GM21529 (cell line): ENCODE measurements at regions not wholly inside any gene's neighbourhood (a gene's known extent, or its start where the extent isn't known, plus 50 kb on each side); places are given as distances from the start of the nearest gene placed in this dataset.
"Not testable (repeated sequence)": the region's sequence is repeated elsewhere in the genome, so short reads cannot be mapped to it uniquely, and the experiment has no call there.

Experiments used
- ATAC-seq: cut with Tn5 transposase; IDR thresholded peaks from one replicate; pipeline ENCODE4 v1.9.1; 2021; ENCODE audit not compliant: unreplicated experiment

DNA sequence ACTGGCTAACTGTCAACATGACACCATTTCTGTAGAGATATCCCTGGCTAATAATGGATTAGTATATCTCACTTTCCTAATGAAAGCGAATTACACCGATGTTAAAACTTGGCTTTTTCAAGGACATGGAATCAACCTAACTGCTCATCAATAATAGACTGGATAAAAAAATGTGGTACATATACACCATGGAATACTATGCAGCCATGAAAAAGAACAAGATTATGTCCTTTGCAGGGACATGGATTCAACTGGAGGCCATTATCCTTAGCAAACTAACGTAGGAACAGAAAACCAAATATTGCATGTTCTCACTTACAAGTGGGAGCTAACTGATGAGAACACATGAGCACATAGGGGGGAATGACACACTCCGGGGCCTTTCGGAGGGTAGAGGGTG lies 62.6 kb downstream of the ZIC1 start:
- ATAC-seq, result no peak

DNA sequence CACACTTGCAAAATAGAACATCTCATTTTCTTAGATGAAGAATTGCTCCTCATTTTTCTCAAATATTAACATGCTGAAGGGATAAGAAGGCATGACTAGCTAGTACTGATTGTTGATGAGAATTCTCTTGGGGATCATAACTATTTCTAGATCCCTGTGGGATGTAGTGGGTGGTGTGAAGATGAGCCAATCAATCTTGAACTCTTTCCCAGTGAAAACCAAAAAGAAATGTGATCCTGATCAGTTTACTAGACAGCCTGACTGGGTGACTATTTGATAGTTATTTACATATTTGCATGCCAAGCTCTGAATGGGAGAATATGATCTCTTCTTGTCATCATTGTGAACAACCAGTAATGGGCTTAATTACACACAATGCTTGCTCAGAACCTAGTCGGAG lies 63.7 kb downstream of the ZIC1 start:
- no peak for ATAC-seq

DNA sequence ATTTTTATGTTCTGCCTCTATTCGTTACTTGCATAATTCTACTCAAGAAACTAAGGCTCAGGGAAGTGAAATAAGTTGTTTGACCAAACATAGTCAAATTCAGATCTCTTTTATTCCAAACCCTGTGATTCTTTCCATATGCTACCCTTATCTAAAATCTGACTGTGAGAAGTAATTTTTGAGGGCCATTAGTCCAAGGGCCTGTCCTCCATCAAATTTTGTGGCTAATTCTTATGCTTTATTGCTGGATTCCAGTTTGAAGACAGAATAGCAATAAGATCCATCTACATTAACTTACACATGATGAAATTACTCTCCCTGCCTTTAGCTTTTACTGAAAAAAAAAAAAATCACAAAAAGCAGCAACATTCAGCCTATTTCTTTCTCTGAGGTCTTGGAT lies 74.0 kb downstream of the ZIC1 start:
- no peak for ATAC-seq

DNA sequence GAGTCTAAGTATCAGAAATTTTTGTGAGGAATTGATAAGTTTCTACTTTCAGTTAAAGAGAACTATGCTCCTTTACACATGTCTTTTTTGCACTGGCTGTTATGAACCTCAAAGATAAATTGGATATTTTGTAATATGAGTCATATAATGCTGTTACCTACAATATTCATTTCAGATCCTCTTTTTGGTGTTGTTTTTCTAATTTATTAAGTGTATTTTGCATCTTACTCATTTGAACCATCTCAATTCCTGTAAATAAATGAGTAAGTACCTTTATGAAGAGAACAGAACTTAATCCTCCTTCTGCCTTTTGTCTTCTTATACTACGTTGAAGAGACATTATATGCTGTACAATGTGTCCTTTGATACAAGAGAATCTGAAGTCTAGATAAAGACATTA lies 74.4 kb downstream of the ZIC1 start:
- no peak for ATAC-seq

DNA sequence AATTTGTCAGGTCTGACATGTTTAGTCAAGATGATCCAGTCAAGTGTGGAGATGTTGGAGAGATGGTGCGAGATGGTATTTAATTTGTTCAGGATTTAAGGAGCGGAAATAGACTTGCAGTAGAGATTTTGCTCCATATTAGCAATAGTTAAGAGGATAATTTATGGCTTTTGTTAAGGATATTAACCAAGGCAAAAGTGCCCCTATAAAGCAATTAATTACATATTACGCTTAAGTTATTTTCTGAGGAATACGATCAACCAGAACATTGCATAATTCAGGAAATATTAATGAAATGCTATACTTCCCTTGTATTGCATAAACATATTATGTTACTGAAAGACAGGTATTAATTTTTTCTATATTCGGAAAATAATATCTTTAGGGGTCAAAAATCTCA lies 83.9 kb downstream of the ZIC1 start:
- ATAC-seq, result no peak

DNA sequence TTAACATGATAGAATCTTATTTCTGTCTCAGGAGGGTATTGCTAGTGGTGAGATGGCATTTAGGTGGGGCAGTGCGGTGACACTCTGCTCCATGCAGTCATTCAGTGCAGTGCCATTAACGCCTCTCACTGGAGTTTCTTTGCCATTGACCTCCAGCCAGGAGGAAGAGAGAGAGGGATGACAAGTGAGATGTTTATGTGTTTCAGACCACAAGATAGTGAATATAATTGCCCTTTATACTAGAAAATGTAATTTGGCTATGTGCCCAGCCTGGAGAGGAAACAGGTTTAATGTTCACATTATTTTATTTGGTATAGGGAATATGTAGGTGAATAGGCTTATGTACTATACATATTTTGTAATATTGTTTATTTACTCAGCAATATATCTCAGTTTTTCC lies 84.5 kb downstream of the ZIC1 start:
- ATAC-seq, result no peak

DNA sequence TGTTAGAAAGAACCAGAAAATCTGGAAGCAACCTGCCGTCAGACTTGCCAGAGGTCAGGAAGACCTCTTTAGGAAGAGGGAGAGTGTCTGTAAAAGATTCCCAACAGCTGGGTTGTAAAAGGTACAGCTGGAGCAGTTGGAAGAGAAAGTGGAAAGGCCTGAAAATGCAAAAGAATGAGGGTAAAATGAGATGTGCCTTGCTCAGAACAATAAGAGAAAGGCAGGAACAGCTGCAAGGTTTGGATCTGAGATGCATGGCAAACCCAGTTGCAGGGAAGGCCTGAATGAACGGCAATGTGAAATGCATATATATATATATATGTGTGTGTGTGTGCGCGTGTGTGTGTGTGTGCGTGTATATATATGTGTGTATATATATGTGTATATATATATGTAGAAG lies 88.1 kb downstream of the ZIC1 start:
- ATAC-seq, result no peak

DNA sequence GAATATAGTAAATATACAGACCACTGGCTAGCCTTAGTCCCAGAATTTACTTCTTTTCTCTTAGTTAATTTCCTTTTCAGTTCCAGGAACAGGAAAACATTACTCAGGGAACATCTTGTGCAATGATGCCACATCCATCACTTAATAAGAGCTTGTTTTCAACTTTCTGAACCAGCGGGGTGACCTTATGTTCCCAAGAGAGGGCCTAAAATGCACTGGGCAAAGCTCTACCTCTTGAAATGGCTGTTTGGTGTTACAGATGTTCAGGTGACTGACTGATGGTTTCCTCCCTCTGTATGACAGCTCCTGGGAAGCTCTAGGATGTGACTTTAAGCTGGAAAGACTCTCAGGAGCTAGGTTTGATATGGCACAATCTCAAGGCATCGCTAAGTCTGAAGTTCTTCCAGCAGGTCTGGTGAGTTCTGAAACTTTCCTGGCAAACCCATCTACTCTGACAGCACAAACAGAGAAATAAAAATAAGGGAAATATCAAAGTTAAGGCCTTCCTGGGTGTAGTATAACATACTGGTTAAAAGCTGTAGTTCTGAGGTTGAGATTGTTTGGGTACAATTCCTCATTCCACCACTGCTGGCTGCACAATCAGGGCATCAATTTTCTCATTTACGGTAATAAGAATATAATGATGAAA lies 98.6 kb downstream of the ZIC1 start:
- ATAC-seq, result no peak

DNA sequence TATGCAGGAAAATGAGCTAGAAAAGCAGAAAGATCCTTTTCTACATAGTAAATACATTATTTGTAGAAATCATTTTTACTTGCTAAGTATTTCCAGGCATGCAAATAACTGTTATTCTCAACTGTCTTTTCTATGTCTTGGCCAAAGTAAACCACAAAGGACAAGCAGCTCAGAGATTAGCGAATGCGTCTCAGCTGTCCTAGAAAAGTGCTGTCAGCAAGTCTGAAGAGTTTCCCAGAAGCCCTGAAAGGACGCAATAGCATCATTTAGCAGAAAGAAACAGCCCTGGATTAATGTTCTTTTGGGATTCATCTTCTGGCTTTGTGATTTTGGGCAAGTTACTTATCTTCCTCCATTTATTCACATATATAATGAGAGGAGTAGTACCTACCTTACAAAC lies 100.3 kb downstream of the ZIC1 start:
- ATAC-seq, result no peak

DNA sequence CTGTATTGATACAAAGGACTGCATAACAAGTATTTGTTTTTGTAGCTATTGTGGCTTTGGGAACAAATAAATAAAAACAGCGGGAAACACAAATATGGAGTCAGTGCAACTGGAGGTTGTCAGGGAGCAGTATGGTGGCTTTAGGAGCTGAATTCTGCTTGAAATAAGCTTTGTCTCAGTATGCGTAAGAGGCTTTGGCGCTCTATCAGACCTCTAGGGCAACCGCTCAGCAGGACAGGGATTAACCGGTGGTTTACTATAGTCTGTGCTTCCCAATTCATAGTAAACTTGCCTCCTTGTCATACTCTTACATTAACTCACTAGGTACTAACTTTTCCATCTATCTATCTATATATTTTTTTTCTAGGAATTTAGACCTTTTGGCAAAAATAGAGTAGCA lies 104.6 kb downstream of the ZIC1 start:
- no peak for ATAC-seq

DNA sequence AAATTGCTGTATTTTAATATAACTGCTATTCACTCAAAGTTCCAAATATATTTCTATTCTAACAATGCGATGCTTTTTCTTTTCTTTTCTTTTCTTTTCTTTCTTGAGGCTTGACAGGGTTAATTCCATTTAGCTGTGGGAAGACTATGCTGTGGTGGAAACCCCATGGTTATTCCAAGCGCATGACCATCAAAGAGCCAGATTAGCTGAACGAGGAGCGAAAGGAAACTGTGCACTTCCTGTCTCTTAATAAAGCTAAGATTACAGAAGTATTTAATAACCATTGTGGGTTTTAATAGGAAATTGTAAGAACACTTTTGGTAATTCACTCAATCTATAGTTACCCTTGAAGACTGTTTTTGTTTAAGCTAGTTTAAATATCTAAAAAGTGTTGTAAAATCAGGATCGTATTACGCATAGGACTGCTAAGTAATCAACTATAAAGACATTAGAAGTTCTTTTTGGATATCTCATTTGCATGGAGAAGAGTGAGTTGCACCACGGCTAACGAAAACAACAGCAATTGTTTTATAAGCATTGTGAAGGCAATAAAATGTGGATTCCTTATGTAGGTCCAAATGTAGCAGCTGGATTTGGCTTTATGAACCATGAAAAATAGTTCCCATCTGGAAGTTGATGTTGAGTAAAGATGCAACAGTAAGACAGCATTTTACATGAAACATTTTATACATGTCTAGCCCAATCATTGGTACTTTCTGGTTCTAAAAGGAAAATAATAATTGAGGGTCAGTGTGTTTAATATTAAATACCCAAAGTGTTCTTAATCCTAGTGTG lies 105.4 kb downstream of the ZIC1 start:
- ATAC-seq, result no peak

DNA sequence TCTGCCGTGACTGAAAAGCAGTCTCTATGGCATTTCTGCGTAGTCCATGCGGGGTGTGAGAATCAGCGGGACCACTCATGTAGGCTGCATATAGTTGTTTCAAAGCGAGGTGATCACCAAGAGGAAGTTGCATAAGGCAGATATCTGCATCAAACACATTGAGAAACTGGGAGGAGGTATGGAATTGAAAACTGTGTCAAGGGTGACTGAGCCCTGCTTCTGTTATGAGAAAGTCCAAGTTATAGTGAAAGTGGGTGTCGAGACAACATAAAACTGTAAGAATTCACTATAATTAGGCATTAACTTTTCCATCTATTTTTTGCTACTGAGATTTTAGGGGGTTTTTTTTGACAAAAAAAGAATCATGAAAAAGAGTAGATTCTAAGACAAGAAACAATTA lies 109.3 kb downstream of the ZIC1 start:
- no peak for ATAC-seq

DNA sequence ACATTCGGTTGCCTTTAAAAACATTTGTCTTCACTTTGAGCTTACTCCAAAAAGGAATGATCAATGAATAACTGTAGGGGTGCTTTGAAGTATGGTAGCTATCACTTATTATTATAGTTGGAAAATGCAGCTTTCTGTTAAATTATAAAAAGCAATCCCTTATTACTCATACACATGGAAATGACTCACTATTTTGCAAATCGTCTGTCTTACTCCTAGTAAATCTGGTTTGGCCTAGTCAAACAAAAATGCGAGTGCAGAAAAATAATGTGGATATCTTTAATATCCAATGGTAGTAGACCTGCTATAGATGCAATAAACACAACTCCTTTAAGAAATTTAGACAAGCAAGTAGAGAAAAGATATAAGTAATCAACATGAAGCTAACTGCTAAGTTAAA lies 112.5 kb downstream of the ZIC1 start:
- ATAC-seq, result no peak

DNA sequence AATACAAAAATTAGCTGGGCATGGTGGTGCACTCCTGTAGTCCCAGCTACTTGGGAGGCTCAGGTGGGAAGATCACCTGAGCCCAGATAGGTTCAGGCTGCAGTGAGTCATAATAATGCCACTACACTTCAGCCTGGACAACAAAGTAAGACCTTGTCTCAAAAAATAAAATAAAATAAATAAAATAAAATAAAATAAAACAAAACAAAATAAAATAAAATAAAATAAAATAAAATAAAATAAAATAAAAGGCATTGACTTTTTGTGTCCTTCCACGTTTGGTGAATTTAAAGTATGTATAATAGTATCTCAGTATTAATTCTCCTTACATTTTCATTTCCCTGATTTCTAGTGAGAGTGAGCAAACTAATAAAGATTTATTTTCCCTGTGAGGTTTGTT lies 113.6 kb downstream of the ZIC1 start:
- ATAC-seq, result not testable (repeated sequence)

DNA sequence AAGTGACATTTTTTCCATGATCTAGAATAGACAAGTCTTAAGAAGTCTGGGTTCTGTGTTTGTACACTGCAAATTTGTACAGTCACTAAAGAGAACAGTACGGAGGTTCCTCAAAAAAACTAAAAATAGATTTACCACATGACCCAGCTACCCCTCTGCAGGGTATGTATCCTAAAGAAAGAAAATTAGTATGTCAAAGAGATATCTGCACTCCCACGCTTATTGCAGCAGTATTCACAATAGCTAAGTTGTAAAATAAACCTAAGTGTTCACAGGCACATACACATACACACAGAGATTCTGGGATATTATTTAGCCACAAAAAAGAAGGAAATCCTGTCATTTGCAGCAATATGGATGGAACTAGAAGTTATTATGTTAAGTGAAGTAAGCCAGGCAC lies 120.4 kb downstream of the ZIC1 start:
- no peak for ATAC-seq

DNA sequence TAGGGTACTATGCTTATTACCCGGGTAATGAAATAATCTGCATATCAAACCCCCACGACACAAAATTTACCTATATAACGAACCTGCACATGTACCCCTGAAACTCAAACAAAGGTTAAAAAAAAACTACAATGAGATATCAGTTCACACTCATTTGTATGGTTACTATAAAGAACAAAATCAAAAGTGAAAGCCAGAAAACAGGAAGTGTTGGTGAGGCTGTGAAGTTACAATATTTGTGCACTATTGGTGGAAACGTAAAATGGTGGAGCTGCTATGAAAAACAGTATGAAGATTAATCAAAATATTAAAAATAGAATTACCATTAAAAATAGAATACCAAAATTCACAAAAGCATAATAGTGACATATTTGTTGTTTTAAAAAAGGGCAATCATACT lies 128.9 kb downstream of the ZIC1 start:
- ATAC-seq, result peak; percentile 78

DNA sequence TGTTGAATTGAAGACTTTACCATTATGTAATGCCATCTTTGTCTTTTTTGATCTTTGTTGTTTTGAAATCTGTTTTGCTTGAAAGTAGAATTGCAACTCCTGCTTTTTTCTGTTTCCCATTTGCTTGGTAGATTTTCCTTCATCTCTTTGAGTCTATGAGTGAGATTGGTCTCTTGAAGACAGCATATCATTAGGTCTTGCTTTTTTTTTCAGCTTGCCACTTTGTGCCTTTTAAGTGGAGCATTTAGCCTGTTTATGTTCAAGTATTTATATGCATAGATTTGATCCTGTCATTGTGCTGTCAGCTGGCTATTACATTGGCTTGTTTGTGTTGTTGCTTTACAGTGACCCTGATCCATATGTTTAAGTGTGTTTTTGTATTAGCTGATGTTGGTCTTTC lies 131.8 kb downstream of the ZIC1 start:
- no peak for ATAC-seq

DNA sequence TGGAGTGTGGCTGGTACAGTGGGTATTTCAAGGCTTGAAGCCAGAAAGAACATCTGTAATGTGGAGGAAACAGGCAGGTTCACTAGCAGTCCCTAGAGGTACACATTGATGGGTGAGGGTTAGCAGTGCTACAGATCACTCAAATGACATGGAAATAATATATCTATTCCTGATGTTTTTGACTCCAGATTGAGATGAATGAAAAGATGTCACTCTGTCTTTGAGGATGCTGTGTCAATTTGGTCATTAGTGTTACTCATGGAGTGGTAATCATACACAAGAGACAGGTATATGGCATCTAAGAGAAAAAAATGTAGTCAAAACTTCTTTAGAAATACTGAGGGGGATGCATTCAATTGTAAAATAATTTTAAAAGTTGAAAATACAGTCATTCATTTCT lies 135.1 kb downstream of the ZIC1 start:
- ATAC-seq, result no peak

DNA sequence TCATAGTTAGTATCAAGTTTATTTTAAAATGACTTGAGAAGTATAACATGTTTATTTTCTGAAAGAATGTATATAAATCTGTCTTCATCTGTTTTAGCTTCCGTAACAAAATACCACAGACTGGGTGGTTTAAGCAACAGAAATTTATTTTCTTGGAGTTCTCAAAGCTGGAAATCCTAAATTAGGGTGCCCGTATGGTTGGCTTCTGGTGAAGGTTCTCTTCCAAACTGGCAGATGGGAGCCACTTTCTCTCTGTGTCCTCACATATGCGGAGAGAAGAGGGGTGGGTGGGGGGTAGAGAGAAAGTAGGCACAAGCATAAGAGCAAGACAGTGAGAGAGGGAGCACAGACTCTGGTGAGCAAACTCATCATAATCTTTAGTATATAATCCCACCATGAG lies 142.3 kb downstream of the ZIC1 start:
- no peak for ATAC-seq

DNA sequence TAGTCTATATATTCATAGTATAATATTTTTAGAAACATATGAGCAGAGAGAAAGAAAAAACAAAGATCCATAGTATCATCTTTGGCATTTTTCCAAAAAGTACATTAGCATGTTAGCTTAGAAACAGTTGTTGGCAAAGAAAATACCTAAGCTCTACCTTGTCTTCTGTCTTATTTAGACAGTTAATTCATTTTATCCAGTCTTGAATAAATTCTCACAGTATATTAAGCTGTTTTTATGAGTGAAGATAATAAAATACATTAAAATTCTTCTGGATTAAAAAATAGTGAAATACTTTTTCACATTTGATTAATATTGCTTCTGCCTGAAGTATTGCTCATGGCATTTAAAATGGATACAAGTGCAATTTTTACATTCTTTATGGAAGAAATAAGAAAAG lies 145.2 kb downstream of the ZIC1 start:
- no peak for ATAC-seq

DNA sequence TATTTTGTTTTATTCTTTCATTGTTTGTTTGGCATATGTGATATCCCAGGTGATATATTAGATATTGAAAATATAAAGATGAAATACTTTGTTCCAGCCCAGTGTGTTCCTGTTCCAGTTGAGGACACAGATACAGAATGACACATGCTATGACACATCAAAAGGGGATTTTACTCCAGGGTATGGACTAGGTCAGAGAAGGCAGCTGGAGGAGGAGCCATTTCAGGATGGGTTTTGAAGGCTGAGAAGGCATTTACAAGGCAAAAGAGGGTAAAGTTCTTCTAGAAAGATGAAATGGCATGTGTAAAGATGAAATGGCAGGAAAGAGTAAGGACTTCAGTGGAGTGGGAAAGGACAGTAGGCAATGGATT lies 163.8 kb downstream of the ZIC1 start:
- no peak for ATAC-seq

DNA sequence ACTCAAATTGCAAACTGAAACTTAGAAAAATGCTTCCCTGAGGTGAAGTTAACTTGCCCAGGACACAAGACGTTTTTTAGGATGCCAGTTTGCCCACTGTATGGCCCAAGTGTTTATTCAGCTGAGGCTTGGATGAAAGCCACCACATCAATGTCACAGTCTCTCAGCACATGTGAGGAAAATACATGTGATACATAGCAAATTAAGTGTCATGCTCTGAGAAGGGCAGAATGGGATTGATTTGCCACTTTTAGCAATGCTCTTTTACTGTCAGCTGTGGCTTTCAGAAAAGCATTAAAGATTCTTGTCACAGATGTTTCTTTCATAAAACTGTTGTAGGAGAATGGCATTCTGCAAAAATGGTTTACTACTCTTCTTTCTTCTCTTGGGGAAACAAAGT lies 165.5 kb downstream of the ZIC1 start:
- ATAC-seq, result no peak

DNA sequence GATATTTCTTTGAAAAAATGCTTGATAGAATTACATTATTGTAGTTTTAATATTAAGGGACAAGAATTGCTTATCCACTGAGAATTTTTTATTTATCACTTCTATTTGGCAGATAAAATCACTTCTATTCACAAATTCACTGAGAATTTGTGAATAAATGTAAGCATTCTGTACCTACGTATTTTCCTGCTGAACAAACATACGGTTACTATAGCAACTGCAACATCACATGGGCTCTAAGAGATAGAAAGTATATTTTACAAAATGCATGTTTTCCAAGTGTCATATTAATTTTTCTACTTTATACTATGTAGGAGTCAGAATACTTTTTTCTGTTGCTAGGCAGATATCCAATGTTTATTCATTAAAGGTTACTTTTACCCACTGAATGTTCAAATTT lies 166.2 kb downstream of the ZIC1 start:
- no peak for ATAC-seq
